ENCODE measurements at regions not wholly inside any gene's neighbourhood (a gene's known extent, or its start where the extent isn't known, plus 50 kb on each side); places are given as distances from the start of the nearest gene placed in this dataset.

DNA sequence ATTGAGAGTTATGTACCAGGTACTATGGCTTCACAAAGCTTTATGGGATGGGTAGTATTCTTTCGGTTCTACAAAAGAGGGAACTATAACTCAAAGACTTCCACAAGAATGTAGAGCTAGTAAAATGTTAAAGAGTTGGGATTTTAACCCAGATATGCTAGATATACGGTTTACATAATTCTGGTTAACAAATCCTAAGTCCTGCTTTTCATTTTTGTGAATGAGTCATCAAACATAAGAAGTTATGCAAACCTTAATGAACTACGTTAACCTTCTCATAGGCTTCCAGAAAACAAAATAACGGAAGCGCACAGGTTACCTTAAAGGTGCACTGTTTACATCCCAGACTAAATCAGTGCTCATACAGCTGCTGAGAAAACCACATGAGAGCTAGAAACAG lies 1049.3 kb downstream of the MCTP2 start:
- H3K27ac ChIP-seq (ENCODE audit: low read depth, low read length): no peak overlapping the region
- H3K36me3 ChIP-seq (ENCODE audit: control insufficient read depth, low read length): no peaks in the 10 kb centered on the region
- H3K27me3 ChIP-seq (ENCODE audit: control insufficient read depth, low read length): no peaks in the 10 kb centered on the region
- H3K4me1 ChIP-seq (ENCODE audit: control insufficient read depth, low read length): no peaks in the 10 kb centered on the region
- TF ChIP-seq CTCF (IDR thresholded peaks at IDR 0.05; ENCODE audit: low read depth, low read length, poor library complexity, severe bottlenecking): no peak
- TF ChIP-seq EZH2phosphoT487 (IDR thresholded peaks at IDR 0.05; ENCODE audit: borderline replicate concordance, low read length): no peak
- no peaks in the 10 kb centered on the region for H3K79me2 ChIP-seq (ENCODE audit: control insufficient read depth, low read length)
- H3K4me2 ChIP-seq (ENCODE audit: low read length): no peak overlapping the region
- H3K9me3 ChIP-seq (ENCODE audit: control insufficient read depth, insufficient read depth, low read length): no peaks in the 10 kb centered on the region
- no peaks in the 10 kb centered on the region for H3F3A ChIP-seq (ENCODE audit: control insufficient read depth, insufficient read depth)
- H3K9me2 ChIP-seq (replicated peaks; ENCODE audit: control insufficient read depth, low read length): no peaks in the 10 kb centered on the region
- H4K20me1 ChIP-seq (ENCODE audit: control insufficient read depth, insufficient read depth, low read depth, low read length): no peaks in the 10 kb centered on the region
- no peak overlapping the region for H3K4me3 ChIP-seq (ENCODE audit: low read length)

- Histone ChIP-seq H4K20me1 (ENCODE audit: control insufficient read depth, insufficient read depth, low read depth, low read length) (no peaks in the 10 kb centered on the region), H3K27me3 (ENCODE audit: control insufficient read depth, low read length) (no peaks in the 10 kb centered on the region), H3K36me3 (ENCODE audit: control insufficient read depth, low read length) (no peaks in the 10 kb centered on the region), H3K4me2 (ENCODE audit: low read length) (no peak overlapping the region), H3K4me1 (ENCODE audit: control insufficient read depth, low read length) (no peaks in the 10 kb centered on the region), H3K9me2 (replicated peaks; ENCODE audit: control insufficient read depth, low read length) (no peaks in the 10 kb centered on the region), H3K27ac (ENCODE audit: low read depth, low read length) (no peak overlapping the region), H3F3A (ENCODE audit: control insufficient read depth, insufficient read depth) (no peaks in the 10 kb centered on the region), H3K4me3 (ENCODE audit: low read length) (no peak overlapping the region), H3K79me2 (ENCODE audit: control insufficient read depth, low read length) (no peaks in the 10 kb centered on the region), H3K9me3 (ENCODE audit: control insufficient read depth, insufficient read depth, low read length) (no peaks in the 10 kb centered on the region)
- TF ChIP-seq EZH2phosphoT487 (IDR thresholded peaks at IDR 0.05; ENCODE audit: borderline replicate concordance, low read length) (no peak), CTCF (IDR thresholded peaks at IDR 0.05; ENCODE audit: low read depth, low read length, poor library complexity, severe bottlenecking) (no peak)
Measured at GRCh38 chr15:95281470-95281869, 1049.0 kb upstream of the NR2F2 start.

GRCh38 chr15:95284492-95284891 lies 1046.0 kb upstream of the NR2F2 start:
- H3K79me2 ChIP-seq (ENCODE audit: control insufficient read depth, low read length): no peaks in the 10 kb centered on the region
- no peaks in the 10 kb centered on the region for H3K9me2 ChIP-seq (replicated peaks; ENCODE audit: control insufficient read depth, low read length)
- no peaks in the 10 kb centered on the region for H3K27me3 ChIP-seq (ENCODE audit: control insufficient read depth, low read length)
- H3F3A ChIP-seq (ENCODE audit: control insufficient read depth, insufficient read depth): no peaks in the 10 kb centered on the region
- TF ChIP-seq CTCF (IDR thresholded peaks at IDR 0.05; ENCODE audit: low read depth, low read length, poor library complexity, severe bottlenecking) (no peak), EZH2phosphoT487 (IDR thresholded peaks at IDR 0.05; ENCODE audit: borderline replicate concordance, low read length) (no peak)
- no peak overlapping the region for H3K27ac ChIP-seq (ENCODE audit: low read depth, low read length)
- H4K20me1 ChIP-seq (ENCODE audit: control insufficient read depth, insufficient read depth, low read depth, low read length): no peaks in the 10 kb centered on the region
- H3K9me3 ChIP-seq (ENCODE audit: control insufficient read depth, insufficient read depth, low read length): no peaks in the 10 kb centered on the region
- H3K4me3 ChIP-seq (ENCODE audit: low read length): no peak overlapping the region
- H3K4me2 ChIP-seq (ENCODE audit: low read length): no peak overlapping the region
- H3K36me3 ChIP-seq (ENCODE audit: control insufficient read depth, low read length): no peaks in the 10 kb centered on the region
- no peaks in the 10 kb centered on the region for H3K4me1 ChIP-seq (ENCODE audit: control insufficient read depth, low read length)

Data from DOHH2 (cell line).